Gastrocnemius medialis (tissue), 4 donors: ENCODE measurements at regions not wholly inside any gene's neighbourhood (a gene's known extent, or its start where the extent isn't known, plus 50 kb on each side); places are given as distances from the start of the nearest gene placed in this dataset.

Experiments
- ATAC-seq, 2 donors: fragments of 150-250 bp; one replicate each; pipeline ENCODE4 v1.9.1; 2016
- DNase-seq, 2 donors: peaks; one replicate each; pipeline ENCODE4 v3.0.0-alpha.2; 2019
- H3K27ac ChIP-seq, 4 donors: fragments of 200-600 bp; sonication (generic); 1 replicate in 1 of 4; 2 replicates in 3 of 4; pipeline ENCODE4 v1.5.1; 2016 to 2018; ENCODE audit warnings: mild to moderate bottlenecking in 2 of 4, moderate library complexity in 1 of 4
- H3K27me3 ChIP-seq, 3 donors: fragments of 200-600 bp; sonication (generic) in 2 of 3; 1 replicate in 1 of 3; 2 replicates in 2 of 3; pipeline versions ENCODE4 v1.5.1 to v1.6.0; 2016 to 2019; ENCODE audit warnings: mild to moderate bottlenecking in 1 of 3, moderate library complexity in 1 of 3
- H3K36me3 ChIP-seq, 2 donors: fragments of 200-600 bp; sonication (generic) in 1 of 2; one replicate each; pipeline ENCODE4 v1.5.1; 2017 to 2018
- H3K4me1 ChIP-seq, 2 donors: fragments of 200-600 bp; sonication (generic) in 1 of 2; one replicate each; pipeline ENCODE4 v1.5.1; 2016 to 2017; ENCODE audit warnings: mild to moderate bottlenecking in 2 of 2
- H3K4me3 ChIP-seq, 4 donors: fragments of 200-600 bp; sonication (generic) in 3 of 4; 1 replicate in 1 of 4; 2 replicates in 3 of 4; pipeline ENCODE4 v1.5.1; 2016 to 2019; ENCODE audit warnings: mild to moderate bottlenecking in 2 of 4
- H3K9me3 ChIP-seq, 3 donors: fragments of 200-600 bp; sonication (generic) in 2 of 3; 1 replicate in 1 of 3; 2 replicates in 2 of 3; pipeline ENCODE4 v1.5.1; 2016 to 2019
- CTCF ChIP-seq, 5 experiments: fragments of 450-650 bp in 3 of 5; fragments of 200-600 bp in 2 of 5; sonication (generic) in 2 of 5; IDR thresholded peaks in 4 of 5; conservative IDR thresholded peaks in 1 of 5; 1 replicate in 4 of 5; 2 replicates in 1 of 5; pipeline ENCODE4 v1.5.1; 2016 to 2019; ENCODE audit warnings: antibody characterized with exemption in 5 of 5, mild to moderate bottlenecking in 3 of 5, moderate library complexity in 3 of 5
- POLR2A ChIP-seq, 2 donors: fragments of 450-650 bp; IDR thresholded peaks; one replicate each; pipeline ENCODE4 v1.6.1; 2017; ENCODE audit warnings: antibody characterized with exemption in 2 of 2, mild to moderate bottlenecking in 2 of 2, moderate library complexity in 2 of 2
- in situ Hi-C, 4 donors: fragments of 200-750 bp; cut with MboI; loops; one replicate each; pipeline versions ENCODE4 v1.15.0 to v1.8.0; 2017; ENCODE audit warnings: low sequenced_read_pairs in 4 of 4
- intact Hi-C: fragments of 100-400 bp; cut with DNase I; formaldehyde crosslinking; loops from one replicate; pipeline ENCODE4 v1.15.1; 2023; ENCODE audit warnings: low total_unique reads

DNA sequence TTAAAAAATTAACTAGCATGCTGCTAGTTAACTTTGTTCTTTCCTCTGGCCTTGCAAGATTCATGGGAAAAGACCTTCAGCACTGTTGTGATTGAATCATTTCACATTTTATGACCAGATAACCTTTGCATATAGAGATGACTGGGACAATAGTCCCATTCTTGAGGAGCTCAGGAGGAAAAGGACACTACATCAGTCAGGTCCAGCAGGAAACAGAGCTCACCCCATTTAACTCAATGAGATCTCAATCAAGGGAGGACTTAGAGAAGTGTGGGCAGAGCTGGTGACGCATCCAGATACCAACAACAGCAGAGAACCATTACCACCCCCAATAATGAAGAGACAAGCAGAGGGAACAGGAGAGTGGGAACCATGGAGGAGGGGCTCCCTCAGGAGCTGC lies 109.4 kb upstream of the GUCA2B start:
- no peak for TF ChIP-seq POLR2A (IDR thresholded peaks at IDR 0.05)
- in situ Hi-C loops = no loop called here
- intact Hi-C loops = no loop called here
- H3K4me3 ChIP-seq = no peak overlapping the region
- no peak for DNase-seq
- no peaks in the 10 kb centered on the region for H3K27me3 ChIP-seq
- H3K27ac ChIP-seq = no peak overlapping the region
- no peak for ATAC-seq
- H3K9me3 ChIP-seq = no peaks in the 10 kb centered on the region
- H3K4me1 ChIP-seq = no peaks in the 10 kb centered on the region
- no peaks in the 10 kb centered on the region for H3K36me3 ChIP-seq

GRCh38 chr1:42043182-42043581 lies 110.0 kb upstream of the GUCA2B start:
- intact Hi-C loops = no loop called here
- no peaks in the 10 kb centered on the region for H3K36me3 ChIP-seq
- TF ChIP-seq CTCF (IDR thresholded peaks at IDR 0.05 in 4 of 5, conservative IDR thresholded peaks at IDR 0.05 in 1 of 5) = no peak
- no peak for TF ChIP-seq POLR2A (IDR thresholded peaks at IDR 0.05)
- H3K27me3 ChIP-seq = no peaks in the 10 kb centered on the region
- in situ Hi-C loops = no loop called here
- ATAC-seq (no peak), DNase-seq (no peak)
- no peak overlapping the region for H3K4me3 ChIP-seq
- H3K4me1 ChIP-seq = no peaks in the 10 kb centered on the region
- H3K27ac ChIP-seq = no peak overlapping the region
- H3K9me3 ChIP-seq = no peaks in the 10 kb centered on the region

GRCh38 chr1:42041031-42041430 lies 112.2 kb upstream of the GUCA2B start:
- in situ Hi-C loops = no loop called here
- H3K4me3 ChIP-seq = no peak overlapping the region
- no peak overlapping the region for H3K27ac ChIP-seq
- intact Hi-C loops = no loop called here
- H3K36me3 ChIP-seq = no peaks in the 10 kb centered on the region
- H3K27me3 ChIP-seq = no peaks in the 10 kb centered on the region
- H3K9me3 ChIP-seq = no peaks in the 10 kb centered on the region
- TF ChIP-seq CTCF (IDR thresholded peaks at IDR 0.05 in 4 of 5, conservative IDR thresholded peaks at IDR 0.05 in 1 of 5) (no peak), POLR2A (IDR thresholded peaks at IDR 0.05) (no peak)
- no peaks in the 10 kb centered on the region for H3K4me1 ChIP-seq
- ATAC-seq (no peak), DNase-seq (no peak)

- TF ChIP-seq CTCF (IDR thresholded peaks at IDR 0.05 in 4 of 5, conservative IDR thresholded peaks at IDR 0.05 in 1 of 5) (no peak), POLR2A (IDR thresholded peaks at IDR 0.05) (no peak)
- Histone ChIP-seq H3K36me3 (no peaks in the 10 kb centered on the region), H3K27ac (no peak overlapping the region), H3K9me3 (no peaks in the 10 kb centered on the region), H3K27me3 (no peaks in the 10 kb centered on the region), H3K4me3 (no peak overlapping the region), H3K4me1 (no peaks in the 10 kb centered on the region)
- intact Hi-C loops (no loop called here), in situ Hi-C loops (no loop called here)
- DNase-seq = no peak
- ATAC-seq = no peak
These were observed 113.1 kb upstream of the GUCA2B start for GRCh38 chr1:42040159-42040558.

- TF ChIP-seq POLR2A (IDR thresholded peaks at IDR 0.05) (no peak), CTCF (IDR thresholded peaks at IDR 0.05 in 4 of 5, conservative IDR thresholded peaks at IDR 0.05 in 1 of 5) (no peak)
- ATAC-seq (no peak), DNase-seq (no peak)
- H3K36me3 ChIP-seq = no peaks in the 10 kb centered on the region
- no peaks in the 10 kb centered on the region for H3K27me3 ChIP-seq
- intact Hi-C loops = loop anchor here (5.0 to 10.0 kb wide), 7 partner anchors 297 to 647 kb away; partner anchors contain the start of genes FOXJ3 and YBX1
- no peak overlapping the region for H3K4me3 ChIP-seq
- H3K4me1 ChIP-seq = peaks cover 7 to 12% of the 10 kb centered on the region in 2 donors
- in situ Hi-C loops = no loop called here
- no peaks in the 10 kb centered on the region for H3K9me3 ChIP-seq
- H3K27ac ChIP-seq = no peak overlapping the region
These were observed 114.9 kb upstream of the GUCA2B start for GRCh38 chr1:42038261-42038660.
